ENCODE measurements at regions not wholly inside any gene's neighbourhood (a gene's known extent, or its start where the extent isn't known, plus 50 kb on each side); places are given as distances from the start of the nearest gene placed in this dataset.

DNA sequence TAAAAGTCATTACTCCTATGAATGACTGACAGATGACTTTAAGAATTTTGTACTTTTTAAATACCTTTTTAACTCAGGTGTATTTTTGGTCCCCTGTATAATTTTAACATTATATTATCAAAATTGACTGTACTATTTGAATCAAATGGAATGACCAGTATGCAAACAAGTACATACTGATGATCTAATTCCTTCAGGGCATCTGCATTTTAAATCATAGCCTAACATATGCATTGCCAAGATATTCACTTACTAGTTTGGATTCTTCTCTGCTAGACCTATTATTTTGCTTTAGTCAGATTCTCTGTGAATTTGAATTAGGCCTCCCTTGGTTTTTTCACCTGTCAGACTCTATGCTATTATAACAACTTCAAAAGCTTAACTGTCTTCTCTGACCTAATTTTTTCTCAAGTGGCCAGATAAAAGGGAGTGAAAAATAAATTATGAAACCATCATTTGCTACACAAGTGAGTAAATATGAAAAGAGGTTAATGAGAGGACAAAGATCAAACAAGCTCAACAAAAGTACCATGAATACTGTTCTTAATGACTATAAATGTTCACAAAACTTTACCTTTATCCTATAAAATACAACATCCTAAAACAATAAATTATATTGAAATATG lies 1505.2 kb upstream of the CDH9 start:
- H3K4me3 ChIP-seq (ENCODE audit: low read depth in 1 of 2, low read length in 2 of 2): no peak overlapping the region
- H3K9me3 ChIP-seq (ENCODE audit: control insufficient read depth in 1 of 2, low read length in 2 of 2): peaks cover 0 to 2% of the 10 kb centered on the region in 2 donors
- no peaks in the 10 kb centered on the region for H3K4me1 ChIP-seq (ENCODE audit: control insufficient read depth in 1 of 2, insufficient read depth in 2 of 2, low read length in 2 of 2)
- no peak overlapping the region for H3K27ac ChIP-seq (ENCODE audit: low read length)
- no peaks in the 10 kb centered on the region for H3K36me3 ChIP-seq (ENCODE audit: control insufficient read depth in 1 of 2, insufficient read depth in 2 of 2, low read length in 2 of 2)
- no peaks in the 10 kb centered on the region for H3K27me3 ChIP-seq (ENCODE audit: low read depth, low read length)

DNA sequence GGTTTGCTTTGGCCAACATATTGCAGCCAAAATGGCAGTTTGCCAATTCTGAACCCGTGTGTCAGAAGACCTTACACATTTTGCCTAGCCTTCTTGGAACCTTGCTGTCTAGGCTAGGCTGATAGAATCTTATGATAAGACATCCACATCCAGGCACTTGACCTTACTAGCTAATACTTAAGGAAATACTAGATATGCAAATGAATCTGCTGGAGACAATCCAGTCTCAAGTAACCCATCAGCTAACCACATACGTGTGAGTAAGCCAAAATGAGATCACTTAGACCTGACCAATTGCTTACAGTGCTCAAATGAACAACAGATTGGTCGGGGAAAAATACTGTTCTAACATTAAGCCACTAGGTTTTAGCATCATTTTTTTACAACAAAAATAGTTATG lies 1504.6 kb upstream of the CDH9 start:
- no peaks in the 10 kb centered on the region for H3K27me3 ChIP-seq (ENCODE audit: low read depth, low read length)

DNA sequence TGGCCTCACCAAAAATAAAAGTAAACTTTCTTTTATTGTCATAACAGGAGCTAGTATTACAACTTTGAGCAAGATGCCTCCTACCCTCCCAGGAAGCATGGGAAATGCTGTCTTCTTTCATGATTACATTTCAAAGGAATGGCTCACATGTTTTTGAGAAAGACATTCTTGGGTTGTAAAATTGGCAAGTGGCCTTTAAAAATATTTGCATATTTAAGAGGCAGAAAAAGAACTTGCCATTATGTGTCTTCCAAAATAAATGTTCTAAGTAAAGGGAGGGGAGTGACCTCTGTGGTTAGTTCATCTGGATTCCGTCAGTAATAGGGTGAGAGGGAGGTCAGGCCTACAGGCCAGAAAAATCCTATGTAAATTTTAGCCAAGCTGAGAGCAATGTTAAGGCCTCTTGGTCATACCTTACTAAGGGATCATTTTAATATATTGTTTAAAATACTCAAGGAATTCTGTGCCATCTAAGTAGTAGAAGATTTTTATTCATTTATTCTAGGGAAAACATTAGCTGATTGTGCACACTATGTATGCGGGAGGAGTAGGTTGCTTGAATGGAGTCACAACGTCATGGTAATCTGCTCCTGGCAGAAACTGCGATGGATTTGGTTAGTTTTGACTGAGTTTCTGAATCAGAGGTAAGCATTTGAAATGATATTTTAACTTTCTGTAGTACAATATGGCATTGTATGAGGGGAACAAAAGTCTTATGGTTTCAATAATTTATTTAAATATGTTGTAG lies 1485.7 kb upstream of the CDH9 start:
- peaks cover 0 to 3% of the 10 kb centered on the region in 2 donors for H3K9me3 ChIP-seq (ENCODE audit: control insufficient read depth in 1 of 2, low read length in 2 of 2)
- H3K27ac ChIP-seq (ENCODE audit: low read length): no peak overlapping the region
- no peaks in the 10 kb centered on the region for H3K36me3 ChIP-seq (ENCODE audit: control insufficient read depth in 1 of 2, insufficient read depth in 2 of 2, low read length in 2 of 2)
- H3K4me1 ChIP-seq (ENCODE audit: control insufficient read depth in 1 of 2, insufficient read depth in 2 of 2, low read length in 2 of 2): no peaks in the 10 kb centered on the region
- no peaks in the 10 kb centered on the region for H3K27me3 ChIP-seq (ENCODE audit: low read depth, low read length)
- no peak overlapping the region for H3K4me3 ChIP-seq (ENCODE audit: low read depth in 1 of 2, low read length in 2 of 2)

More for the DNA sequence above, 1504.6 kb upstream of the CDH9 start:
- Histone ChIP-seq H3K4me1 (ENCODE audit: control insufficient read depth in 1 of 2, insufficient read depth in 2 of 2, low read length in 2 of 2) (no peaks in the 10 kb centered on the region), H3K9me3 (ENCODE audit: control insufficient read depth in 1 of 2, low read length in 2 of 2) (peaks cover 0 to 2% of the 10 kb centered on the region in 2 donors), H3K36me3 (ENCODE audit: control insufficient read depth in 1 of 2, insufficient read depth in 2 of 2, low read length in 2 of 2) (no peaks in the 10 kb centered on the region), H3K4me3 (ENCODE audit: low read depth in 1 of 2, low read length in 2 of 2) (no peak overlapping the region), H3K27ac (ENCODE audit: low read length) (no peak overlapping the region)

DNA sequence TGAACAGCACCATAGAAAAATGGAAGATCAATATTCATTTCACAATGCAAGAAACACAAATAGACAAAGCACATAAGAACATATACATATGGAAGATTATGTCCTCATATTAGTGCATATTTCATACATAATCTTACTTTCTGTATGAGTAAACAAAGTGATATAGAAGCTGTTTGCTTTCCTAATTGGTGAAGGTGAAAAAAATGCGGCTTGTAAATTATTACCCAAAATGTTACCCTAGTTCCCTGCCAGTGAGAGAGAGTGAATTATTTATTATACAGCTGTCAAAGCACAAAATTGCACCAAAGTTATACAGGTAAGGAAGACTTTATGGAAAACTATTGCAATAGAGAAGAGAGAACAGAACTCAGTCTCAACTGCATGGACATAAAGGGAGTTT lies 1485.0 kb upstream of the CDH9 start:
- Histone ChIP-seq H3K4me3 (ENCODE audit: low read depth in 1 of 2, low read length in 2 of 2) (no peak overlapping the region), H3K4me1 (ENCODE audit: control insufficient read depth in 1 of 2, insufficient read depth in 2 of 2, low read length in 2 of 2) (no peaks in the 10 kb centered on the region), H3K36me3 (ENCODE audit: control insufficient read depth in 1 of 2, insufficient read depth in 2 of 2, low read length in 2 of 2) (no peaks in the 10 kb centered on the region), H3K27me3 (ENCODE audit: low read depth, low read length) (no peaks in the 10 kb centered on the region), H3K9me3 (ENCODE audit: control insufficient read depth in 1 of 2, low read length in 2 of 2) (peaks cover 0 to 3% of the 10 kb centered on the region in 2 donors), H3K27ac (ENCODE audit: low read length) (no peak overlapping the region)

DNA sequence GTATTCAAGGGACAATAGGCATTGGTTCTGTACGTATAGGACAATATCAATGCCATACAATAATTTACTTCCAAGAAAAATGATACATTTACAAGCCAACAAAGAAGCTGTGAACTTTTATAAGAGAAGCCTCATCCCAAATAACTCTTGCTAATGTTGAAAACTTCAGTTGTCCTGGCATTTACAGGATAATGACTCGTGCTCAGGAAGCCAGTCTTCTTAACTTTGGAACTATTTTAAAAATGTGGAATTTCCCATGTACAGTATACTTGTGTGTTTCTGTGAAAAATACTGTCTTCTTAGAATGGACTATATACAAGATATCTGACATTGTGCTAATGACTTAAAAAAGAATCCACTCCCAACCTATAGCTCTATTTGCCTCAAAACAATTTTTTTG lies 1479.3 kb upstream of the CDH9 start:
- no peak overlapping the region for H3K4me3 ChIP-seq (ENCODE audit: low read depth in 1 of 2, low read length in 2 of 2)
- no peaks in the 10 kb centered on the region for H3K27me3 ChIP-seq (ENCODE audit: low read depth, low read length)
- peaks cover 0 to 3% of the 10 kb centered on the region in 2 donors for H3K9me3 ChIP-seq (ENCODE audit: control insufficient read depth in 1 of 2, low read length in 2 of 2)
- H3K36me3 ChIP-seq (ENCODE audit: control insufficient read depth in 1 of 2, insufficient read depth in 2 of 2, low read length in 2 of 2): no peaks in the 10 kb centered on the region
- no peaks in the 10 kb centered on the region for H3K4me1 ChIP-seq (ENCODE audit: control insufficient read depth in 1 of 2, insufficient read depth in 2 of 2, low read length in 2 of 2)
- H3K27ac ChIP-seq (ENCODE audit: low read length): no peak overlapping the region

DNA sequence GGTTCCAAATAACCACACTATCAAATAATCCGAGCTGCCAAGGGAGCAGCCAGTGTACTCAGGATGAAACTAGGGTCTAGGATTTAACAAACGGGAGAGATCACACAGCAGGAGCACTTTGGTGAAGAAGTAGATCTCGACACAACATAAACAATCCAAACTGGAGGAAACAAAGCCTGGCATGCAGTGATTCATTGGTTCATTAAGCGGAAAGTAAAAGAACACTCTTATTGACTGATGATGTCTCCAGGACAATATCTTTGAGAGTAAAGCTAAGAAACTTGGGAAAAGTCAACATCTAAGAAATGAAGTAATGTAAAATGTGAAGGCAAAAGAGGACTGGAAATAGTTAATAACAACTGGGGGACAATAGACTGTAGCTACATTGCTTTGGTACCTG lies 1478.3 kb upstream of the CDH9 start:
- no peak overlapping the region for H3K27ac ChIP-seq (ENCODE audit: low read length)
- H3K4me3 ChIP-seq (ENCODE audit: low read depth in 1 of 2, low read length in 2 of 2): no peak overlapping the region
- H3K4me1 ChIP-seq (ENCODE audit: control insufficient read depth in 1 of 2, insufficient read depth in 2 of 2, low read length in 2 of 2): no peaks in the 10 kb centered on the region
- H3K27me3 ChIP-seq (ENCODE audit: low read depth, low read length): no peaks in the 10 kb centered on the region
- peaks cover 0 to 3% of the 10 kb centered on the region in 2 donors for H3K9me3 ChIP-seq (ENCODE audit: control insufficient read depth in 1 of 2, low read length in 2 of 2)
- no peaks in the 10 kb centered on the region for H3K36me3 ChIP-seq (ENCODE audit: control insufficient read depth in 1 of 2, insufficient read depth in 2 of 2, low read length in 2 of 2)

DNA sequence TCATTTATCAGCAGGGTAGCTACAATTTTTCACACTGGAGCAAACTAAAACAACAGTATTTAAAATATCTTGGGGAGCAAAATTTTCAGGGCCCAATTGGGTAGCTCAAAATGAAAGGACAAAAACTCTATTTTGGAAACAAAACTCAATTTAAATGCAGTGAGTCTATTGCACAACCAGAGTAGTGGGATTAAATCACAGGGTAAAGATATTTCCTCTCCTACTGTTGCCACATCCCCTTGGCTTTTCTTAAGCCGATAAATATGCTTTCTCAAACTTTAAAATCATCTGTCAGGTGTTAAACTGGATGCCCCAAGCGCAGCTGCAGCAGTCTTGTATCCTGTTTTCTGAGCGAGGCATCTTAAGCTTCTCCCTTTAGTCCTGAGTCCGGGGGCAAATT lies 1474.3 kb upstream of the CDH9 start:
- H3K27ac ChIP-seq (ENCODE audit: low read length): no peak overlapping the region
- no peaks in the 10 kb centered on the region for H3K36me3 ChIP-seq (ENCODE audit: control insufficient read depth in 1 of 2, insufficient read depth in 2 of 2, low read length in 2 of 2)
- H3K4me3 ChIP-seq (ENCODE audit: low read depth in 1 of 2, low read length in 2 of 2): no peak overlapping the region
- peaks cover 0 to 2% of the 10 kb centered on the region in 2 donors for H3K9me3 ChIP-seq (ENCODE audit: control insufficient read depth in 1 of 2, low read length in 2 of 2)
- H3K27me3 ChIP-seq (ENCODE audit: low read depth, low read length): no peaks in the 10 kb centered on the region
- H3K4me1 ChIP-seq (ENCODE audit: control insufficient read depth in 1 of 2, insufficient read depth in 2 of 2, low read length in 2 of 2): no peaks in the 10 kb centered on the region

DNA sequence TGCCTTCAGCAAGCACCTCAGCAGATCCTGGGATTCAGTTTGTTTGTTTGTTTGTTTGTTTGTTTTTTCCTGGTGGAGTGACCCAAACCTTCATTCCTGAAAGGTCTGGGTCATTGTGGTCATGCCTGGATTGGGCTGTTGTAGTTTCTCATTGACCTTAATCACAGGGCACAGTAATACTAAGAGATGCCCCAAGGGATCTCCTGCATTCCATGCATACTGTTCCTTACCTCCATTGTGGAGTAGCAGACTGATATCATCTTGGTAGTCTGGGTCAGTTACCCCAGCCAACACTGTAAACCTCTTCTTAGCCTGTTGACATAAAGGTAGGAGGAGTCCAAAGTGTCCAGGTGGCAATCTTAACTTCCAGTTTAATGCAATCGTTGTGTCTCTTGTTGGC lies 1466.7 kb upstream of the CDH9 start:
- peaks cover 0 to 2% of the 10 kb centered on the region in 2 donors for H3K9me3 ChIP-seq (ENCODE audit: control insufficient read depth in 1 of 2, low read length in 2 of 2)
- no peak overlapping the region for H3K4me3 ChIP-seq (ENCODE audit: low read depth in 1 of 2, low read length in 2 of 2)
- H3K27me3 ChIP-seq (ENCODE audit: low read depth, low read length): no peaks in the 10 kb centered on the region
- no peaks in the 10 kb centered on the region for H3K4me1 ChIP-seq (ENCODE audit: control insufficient read depth in 1 of 2, insufficient read depth in 2 of 2, low read length in 2 of 2)
- H3K27ac ChIP-seq (ENCODE audit: low read length): no peak overlapping the region
- H3K36me3 ChIP-seq (ENCODE audit: control insufficient read depth in 1 of 2, insufficient read depth in 2 of 2, low read length in 2 of 2): no peaks in the 10 kb centered on the region

DNA sequence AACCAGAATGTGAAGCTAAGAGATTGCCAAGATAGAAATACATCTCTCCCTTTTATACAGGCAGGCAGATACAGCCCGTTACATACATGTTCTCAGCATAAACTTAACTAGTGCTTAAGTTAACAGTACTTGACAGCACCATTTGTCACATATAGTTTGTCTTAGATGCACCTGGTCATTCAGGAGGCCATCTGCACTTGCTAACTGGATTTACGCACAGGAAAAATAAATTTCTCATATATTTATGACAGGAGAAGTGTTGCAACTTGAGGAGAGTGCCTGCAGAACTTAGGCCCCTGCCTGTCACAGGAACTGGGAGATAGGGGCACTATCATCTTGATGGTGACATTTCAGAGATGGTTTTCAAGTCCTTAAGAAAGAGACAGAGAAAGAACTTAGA lies 1462.1 kb upstream of the CDH9 start:
- H3K27ac ChIP-seq (ENCODE audit: low read length): no peak overlapping the region
- no peaks in the 10 kb centered on the region for H3K4me1 ChIP-seq (ENCODE audit: control insufficient read depth in 1 of 2, insufficient read depth in 2 of 2, low read length in 2 of 2)
- no peak overlapping the region for H3K4me3 ChIP-seq (ENCODE audit: low read depth in 1 of 2, low read length in 2 of 2)
- H3K9me3 ChIP-seq (ENCODE audit: control insufficient read depth in 1 of 2, low read length in 2 of 2): no peaks in the 10 kb centered on the region
- H3K36me3 ChIP-seq (ENCODE audit: control insufficient read depth in 1 of 2, insufficient read depth in 2 of 2, low read length in 2 of 2): no peaks in the 10 kb centered on the region
- no peaks in the 10 kb centered on the region for H3K27me3 ChIP-seq (ENCODE audit: low read depth, low read length)

DNA sequence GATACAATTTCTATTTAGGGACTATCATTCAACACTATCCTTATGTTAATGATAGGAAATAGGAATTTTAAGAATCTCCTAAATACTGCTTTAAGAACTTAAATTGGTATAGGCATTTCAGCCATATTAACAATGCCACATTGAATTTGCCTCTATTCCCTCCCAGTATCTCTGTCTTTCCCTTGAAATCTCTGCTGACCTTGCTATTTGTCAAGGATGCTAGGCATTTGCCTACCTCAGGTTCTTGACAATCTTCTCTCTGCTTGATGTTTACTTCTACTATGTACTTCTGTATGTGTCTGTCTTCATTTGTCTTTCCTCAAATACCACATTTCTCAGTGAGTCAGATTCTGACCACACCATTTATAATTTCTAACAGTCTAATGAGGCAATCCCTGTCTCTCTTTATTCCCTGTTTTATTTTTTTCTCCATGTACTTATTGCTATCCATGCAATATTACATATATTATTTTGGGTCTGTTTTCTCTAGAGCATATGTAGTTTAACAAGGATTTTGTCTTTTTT lies 1461.4 kb upstream of the CDH9 start:
- no peaks in the 10 kb centered on the region for H3K36me3 ChIP-seq (ENCODE audit: control insufficient read depth in 1 of 2, insufficient read depth in 2 of 2, low read length in 2 of 2)
- H3K27ac ChIP-seq (ENCODE audit: low read length): no peak overlapping the region

DNA sequence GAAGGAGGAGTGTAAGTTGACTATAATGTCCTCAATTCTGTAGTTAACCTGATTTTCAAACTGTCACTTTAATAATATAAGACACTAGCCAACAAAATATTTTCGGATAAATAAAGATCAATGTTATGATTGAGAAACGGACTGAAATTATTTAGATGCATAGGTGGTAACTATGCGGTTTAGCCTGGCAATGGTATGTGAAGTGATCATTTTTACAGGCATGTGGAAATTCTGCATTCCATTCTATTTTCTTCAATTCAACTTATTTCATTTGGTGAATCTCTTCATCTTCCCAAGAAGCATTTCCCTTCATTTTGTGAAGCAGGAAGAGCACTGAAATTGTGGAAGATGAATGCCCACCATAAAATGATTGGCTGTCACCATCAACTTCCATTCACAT lies 1457.5 kb upstream of the CDH9 start:
- Histone ChIP-seq H3K27ac (ENCODE audit: low read length) (no peak overlapping the region), H3K4me3 (ENCODE audit: low read depth in 1 of 2, low read length in 2 of 2) (no peak overlapping the region), H3K9me3 (ENCODE audit: control insufficient read depth in 1 of 2, low read length in 2 of 2) (no peaks in the 10 kb centered on the region), H3K36me3 (ENCODE audit: control insufficient read depth in 1 of 2, insufficient read depth in 2 of 2, low read length in 2 of 2) (no peaks in the 10 kb centered on the region), H3K27me3 (ENCODE audit: low read depth, low read length) (no peaks in the 10 kb centered on the region), H3K4me1 (ENCODE audit: control insufficient read depth in 1 of 2, insufficient read depth in 2 of 2, low read length in 2 of 2) (no peaks in the 10 kb centered on the region)

More for the DNA sequence above, 1461.4 kb upstream of the CDH9 start:
- Histone ChIP-seq H3K27me3 (ENCODE audit: low read depth, low read length) (no peaks in the 10 kb centered on the region), H3K4me1 (ENCODE audit: control insufficient read depth in 1 of 2, insufficient read depth in 2 of 2, low read length in 2 of 2) (no peaks in the 10 kb centered on the region), H3K9me3 (ENCODE audit: control insufficient read depth in 1 of 2, low read length in 2 of 2) (no peaks in the 10 kb centered on the region), H3K4me3 (ENCODE audit: low read depth in 1 of 2, low read length in 2 of 2) (no peak overlapping the region)

Measured in muscle layer of duodenum (tissue), 2 donors.